ENCODE measurements at regions not wholly inside any gene's neighbourhood (a gene's known extent, or its start where the extent isn't known, plus 50 kb on each side); places are given as distances from the start of the nearest gene placed in this dataset.
"Not testable (repeated sequence)": the region's sequence is repeated elsewhere in the genome, so short reads cannot be mapped to it uniquely, and the experiment has no call there.

DNA sequence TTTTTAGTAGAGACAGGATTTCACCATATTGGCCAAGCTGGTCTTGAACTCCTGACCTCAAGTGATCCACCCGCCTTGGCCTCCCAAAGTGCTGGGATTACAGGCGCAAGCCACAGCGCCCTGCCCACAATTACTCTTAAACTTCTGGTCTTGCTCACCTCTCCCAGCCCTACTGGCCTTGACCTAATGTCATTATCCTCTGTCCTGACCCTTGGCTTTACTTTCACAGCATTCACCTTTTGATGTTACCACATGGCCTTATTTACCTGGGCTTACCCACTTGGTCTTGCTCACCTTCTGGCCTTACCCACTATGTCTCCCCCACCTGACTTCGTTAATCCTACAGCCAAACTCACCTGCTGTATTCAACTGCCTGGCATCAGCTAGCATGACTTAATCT lies 105.9 kb downstream of the IL12A start:
- WGBS (ENCODE audit: insufficient coverage, low lambda C conversion rate): 100% methylated on average over 1 of the region's 4 CpGs
- H3K4me1 ChIP-seq (ENCODE audit: control insufficient read depth, insufficient read depth, low read length): no peaks in the 10 kb centered on the region
- no peak overlapping the region for H3K27ac ChIP-seq (ENCODE audit: low read length)
- H3K27me3 ChIP-seq (ENCODE audit: control insufficient read depth, insufficient read depth, low read length): no peaks in the 10 kb centered on the region
- no peak for DNase-seq
- H3K36me3 ChIP-seq (ENCODE audit: control insufficient read depth, insufficient read depth, low read length): no peaks in the 10 kb centered on the region
- H3K9me3 ChIP-seq (ENCODE audit: control insufficient read depth, low read depth, low read length): no peaks in the 10 kb centered on the region
- H3K4me3 ChIP-seq (ENCODE audit: low read length): no peak overlapping the region

DNA sequence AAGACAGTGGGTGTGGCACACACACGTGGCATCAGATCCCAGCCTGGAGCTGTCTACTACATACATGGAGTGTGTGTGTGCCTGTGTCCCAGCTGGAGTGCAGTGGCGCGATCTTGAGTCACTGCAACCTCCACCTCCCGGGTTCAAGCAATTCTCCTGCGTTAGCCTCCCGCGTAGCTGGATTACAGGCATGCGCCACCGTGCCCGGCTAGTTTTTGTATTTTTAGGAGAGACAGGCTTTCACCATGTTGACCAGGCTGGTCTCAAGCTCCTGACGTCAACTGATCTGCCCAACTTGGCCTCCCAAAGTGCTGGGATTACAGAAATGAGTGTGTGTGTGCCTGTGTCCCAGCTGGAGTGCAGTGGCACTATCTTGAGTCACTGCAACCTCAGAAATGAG lies 108.8 kb downstream of the IL12A start:
- Histone ChIP-seq H3K27ac (ENCODE audit: low read length) (no peak overlapping the region), H3K9me3 (ENCODE audit: control insufficient read depth, low read depth, low read length) (no peaks in the 10 kb centered on the region), H3K27me3 (ENCODE audit: control insufficient read depth, insufficient read depth, low read length) (no peaks in the 10 kb centered on the region), H3K36me3 (ENCODE audit: control insufficient read depth, insufficient read depth, low read length) (no peaks in the 10 kb centered on the region), H3K4me3 (ENCODE audit: low read length) (no peak overlapping the region), H3K4me1 (ENCODE audit: control insufficient read depth, insufficient read depth, low read length) (no peaks in the 10 kb centered on the region)
- DNase-seq: no peak
- no CpG with 5 or more reads among the region's 11 CpGs for WGBS (ENCODE audit: insufficient coverage, low lambda C conversion rate)

- WGBS (ENCODE audit: insufficient coverage, low lambda C conversion rate): no CpG with 5 or more reads among the region's 5 CpGs
- H3K36me3 ChIP-seq (ENCODE audit: control insufficient read depth, insufficient read depth, low read length): no peaks in the 10 kb centered on the region
- no peak overlapping the region for H3K4me3 ChIP-seq (ENCODE audit: low read length)
- DNase-seq: no peak
- H3K27ac ChIP-seq (ENCODE audit: low read length): no peak overlapping the region
- H3K4me1 ChIP-seq (ENCODE audit: control insufficient read depth, insufficient read depth, low read length): no peaks in the 10 kb centered on the region
- no peaks in the 10 kb centered on the region for H3K27me3 ChIP-seq (ENCODE audit: control insufficient read depth, insufficient read depth, low read length)
- no peaks in the 10 kb centered on the region for H3K9me3 ChIP-seq (ENCODE audit: control insufficient read depth, low read depth, low read length)
Measured at GRCh38 chr3:160098261-160098908, 109.8 kb downstream of the IL12A start.

DNA sequence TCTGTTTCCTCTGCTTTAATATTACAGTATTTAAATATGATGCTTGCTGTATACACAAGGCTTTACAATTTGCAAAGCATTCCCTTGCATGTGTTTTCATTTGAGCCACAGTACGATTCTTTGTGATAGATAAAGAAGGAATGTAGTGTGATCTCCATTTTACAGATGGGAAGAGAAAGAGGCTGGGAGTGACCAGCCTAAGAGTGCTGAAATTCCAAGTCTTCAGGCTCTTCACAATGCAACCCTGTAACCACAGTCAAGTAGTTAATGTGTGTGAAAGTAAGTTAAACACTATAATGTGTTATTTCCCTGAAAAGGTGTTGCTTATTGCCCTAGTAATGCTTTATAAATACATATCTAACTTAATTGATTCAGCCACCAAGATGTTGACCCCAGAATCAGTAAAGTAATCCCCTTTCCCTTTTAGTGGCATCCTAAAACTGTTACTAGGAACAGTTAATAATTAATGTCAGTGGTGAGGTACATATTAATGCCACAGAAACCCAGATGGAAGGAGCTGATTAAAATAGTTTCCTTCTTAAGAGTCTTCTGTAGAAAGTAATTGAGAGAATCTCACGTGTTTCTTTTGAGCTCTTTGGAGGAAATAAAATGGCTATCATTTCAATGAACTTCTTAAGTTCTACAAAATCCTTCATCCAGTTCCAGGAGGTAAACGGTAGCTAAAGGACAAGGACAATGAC lies 110.4 kb downstream of the IL12A start:
- Histone ChIP-seq H3K27me3 (ENCODE audit: control insufficient read depth, insufficient read depth, low read length) (no peaks in the 10 kb centered on the region), H3K4me3 (ENCODE audit: low read length) (no peak overlapping the region), H3K27ac (ENCODE audit: low read length) (no peak overlapping the region), H3K9me3 (ENCODE audit: control insufficient read depth, low read depth, low read length) (no peaks in the 10 kb centered on the region), H3K4me1 (ENCODE audit: control insufficient read depth, insufficient read depth, low read length) (no peaks in the 10 kb centered on the region), H3K36me3 (ENCODE audit: control insufficient read depth, insufficient read depth, low read length) (no peaks in the 10 kb centered on the region)
- WGBS (ENCODE audit: insufficient coverage, low lambda C conversion rate): 33% methylated on average over 1 of the region's 3 CpGs
- DNase-seq: no peak

DNA sequence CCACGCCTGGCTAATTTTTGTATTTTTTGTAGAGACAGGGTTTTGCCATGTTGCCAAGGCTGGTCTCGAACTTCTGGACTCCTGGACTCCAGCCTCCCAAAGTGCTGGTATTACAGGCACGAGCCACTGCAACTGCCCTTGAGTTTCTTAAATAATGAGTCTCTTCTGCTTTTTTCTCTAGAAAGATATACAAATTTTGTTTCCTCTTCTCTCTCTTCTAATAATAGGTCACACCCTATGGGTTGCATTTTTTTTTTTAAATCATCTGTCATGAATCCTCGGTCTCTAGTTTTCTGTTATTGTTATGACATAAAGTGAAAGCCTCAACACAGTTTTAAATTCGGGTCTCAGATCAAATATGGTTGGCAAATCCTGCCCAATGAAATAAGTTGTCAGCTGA lies 111.2 kb downstream of the IL12A start:
- no peaks in the 10 kb centered on the region for H3K27me3 ChIP-seq (ENCODE audit: control insufficient read depth, insufficient read depth, low read length)
- DNase-seq: no peak
- H3K27ac ChIP-seq (ENCODE audit: low read length): no peak overlapping the region
- H3K4me1 ChIP-seq (ENCODE audit: control insufficient read depth, insufficient read depth, low read length): no peaks in the 10 kb centered on the region
- H3K4me3 ChIP-seq (ENCODE audit: low read length): no peak overlapping the region
- no CpG with 5 or more reads among the region's 5 CpGs for WGBS (ENCODE audit: insufficient coverage, low lambda C conversion rate)
- H3K9me3 ChIP-seq (ENCODE audit: control insufficient read depth, low read depth, low read length): no peaks in the 10 kb centered on the region
- H3K36me3 ChIP-seq (ENCODE audit: control insufficient read depth, insufficient read depth, low read length): no peaks in the 10 kb centered on the region

- Histone ChIP-seq H3K27me3 (ENCODE audit: control insufficient read depth, insufficient read depth, low read length) (no peaks in the 10 kb centered on the region), H3K36me3 (ENCODE audit: control insufficient read depth, insufficient read depth, low read length) (no peaks in the 10 kb centered on the region), H3K4me3 (ENCODE audit: low read length) (no peak overlapping the region), H3K4me1 (ENCODE audit: control insufficient read depth, insufficient read depth, low read length) (no peaks in the 10 kb centered on the region), H3K9me3 (ENCODE audit: control insufficient read depth, low read depth, low read length) (no peaks in the 10 kb centered on the region), H3K27ac (ENCODE audit: low read length) (no peak overlapping the region)
- no CpG with 5 or more reads among the region's 40 CpGs for WGBS (ENCODE audit: insufficient coverage, low lambda C conversion rate)
- no peak for DNase-seq
Measured at GRCh38 chr3:160100610-160101009, 112.0 kb downstream of the IL12A start.

DNA sequence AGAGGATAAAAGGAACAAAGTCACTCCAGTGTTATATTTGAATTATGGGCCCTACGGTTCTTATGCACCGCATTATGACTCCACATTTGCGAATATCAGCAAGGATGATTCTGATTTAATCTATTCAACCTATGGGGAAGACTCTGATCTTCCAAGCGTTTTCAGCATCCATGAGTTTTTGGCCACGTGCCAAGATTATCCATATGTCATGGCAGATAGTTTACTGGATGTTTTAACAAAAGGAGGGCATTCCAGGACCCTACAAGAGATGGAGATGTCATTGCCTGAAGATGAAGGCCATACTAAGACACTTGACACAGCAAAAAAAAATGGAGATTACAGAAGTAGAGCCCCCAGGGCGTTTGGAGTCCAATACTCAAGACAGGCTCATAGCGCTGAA lies 113.4 kb downstream of the IL12A start:
- not testable (repeated sequence) for H3K9me3 ChIP-seq (ENCODE audit: control insufficient read depth, low read depth, low read length); H3K27ac ChIP-seq (ENCODE audit: low read length); H3K4me3 ChIP-seq (ENCODE audit: low read length); H3K4me1 ChIP-seq (ENCODE audit: control insufficient read depth, insufficient read depth, low read length); H3K36me3 ChIP-seq (ENCODE audit: control insufficient read depth, insufficient read depth, low read length); DNase-seq; H3K27me3 ChIP-seq (ENCODE audit: control insufficient read depth, insufficient read depth, low read length)
- WGBS (ENCODE audit: insufficient coverage, low lambda C conversion rate): no CpG with 5 or more reads among the region's 7 CpGs

GRCh38 chr3:160103397-160103796 lies 114.8 kb downstream of the IL12A start:
- peaks cover 10% of the 10 kb centered on the region for H3K4me1 ChIP-seq (ENCODE audit: control insufficient read depth, insufficient read depth, low read length)
- DNase-seq: no peak
- no peaks in the 10 kb centered on the region for H3K9me3 ChIP-seq (ENCODE audit: control insufficient read depth, low read depth, low read length)
- H3K36me3 ChIP-seq (ENCODE audit: control insufficient read depth, insufficient read depth, low read length): no peaks in the 10 kb centered on the region
- no CpG with 5 or more reads among the region's 2 CpGs for WGBS (ENCODE audit: insufficient coverage, low lambda C conversion rate)
- H3K27ac ChIP-seq (ENCODE audit: low read length): no peak overlapping the region
- no peaks in the 10 kb centered on the region for H3K27me3 ChIP-seq (ENCODE audit: control insufficient read depth, insufficient read depth, low read length)
- no peak overlapping the region for H3K4me3 ChIP-seq (ENCODE audit: low read length)

- Histone ChIP-seq H3K4me1 (ENCODE audit: control insufficient read depth, insufficient read depth, low read length) (peaks cover 11% of the 10 kb centered on the region), H3K9me3 (ENCODE audit: control insufficient read depth, low read depth, low read length) (no peaks in the 10 kb centered on the region), H3K4me3 (ENCODE audit: low read length) (no peak overlapping the region), H3K27ac (ENCODE audit: low read length) (peak overlapping the region; percentile 66), H3K27me3 (ENCODE audit: control insufficient read depth, insufficient read depth, low read length) (no peaks in the 10 kb centered on the region), H3K36me3 (ENCODE audit: control insufficient read depth, insufficient read depth, low read length) (no peaks in the 10 kb centered on the region)
- no CpG with 5 or more reads among the region's 1 CpG for WGBS (ENCODE audit: insufficient coverage, low lambda C conversion rate)
- no peak for DNase-seq
Measured at GRCh38 chr3:160105907-160106584, 117.4 kb downstream of the IL12A start.

- Histone ChIP-seq H3K9me3 (ENCODE audit: control insufficient read depth, low read depth, low read length) (no peaks in the 10 kb centered on the region), H3K4me1 (ENCODE audit: control insufficient read depth, insufficient read depth, low read length) (peaks cover 11% of the 10 kb centered on the region), H3K27ac (ENCODE audit: low read length) (peak overlapping the region; percentile 66), H3K36me3 (ENCODE audit: control insufficient read depth, insufficient read depth, low read length) (no peaks in the 10 kb centered on the region), H3K27me3 (ENCODE audit: control insufficient read depth, insufficient read depth, low read length) (no peaks in the 10 kb centered on the region), H3K4me3 (ENCODE audit: low read length) (no peak overlapping the region)
- WGBS (ENCODE audit: insufficient coverage, low lambda C conversion rate): no CpG with 5 or more reads among the region's 7 CpGs
- peak; percentile 91 to 97 for DNase-seq
Measured at GRCh38 chr3:160106905-160107861, 118.0 kb upstream of the C3orf80 start.
